Panc1 (cell line): ENCODE measurements at regions not wholly inside any gene's neighbourhood (a gene's known extent, or its start where the extent isn't known, plus 50 kb on each side); places are given as distances from the start of the nearest gene placed in this dataset.

Experiments used
- ATAC-seq: fragments of 200-7000 bp; cut with Tn5 transposase; 2 replicates; pipeline ENCODE4 v1.9.1; 2020; ENCODE audit warnings: mild to moderate bottlenecking, moderate library complexity
- BruUV-seq: library from RNA; stranded (reverse); fragments of 400-500 nt; replicated peaks from 2 replicates; lab custom pipeline; 2021; lab: Mats Ljungman, UMichigan
- CTCF ChIA-PET: fragments of 300-600 bp; sonication (Branson Sonifier 250); formaldehyde crosslinking; loops from one replicate; lab custom pipeline; 2022; ENCODE audit warnings: antibody characterized with exemption; lab: Charles Lee
- POLR2A ChIA-PET: fragments of 300-600 bp; sonication (Branson Sonifier 250); formaldehyde crosslinking; loops from one replicate; lab custom pipeline; 2022; ENCODE audit warnings: antibody characterized with exemption; lab: Charles Lee
- DNase-seq: peaks from one replicate; pipeline ENCODE4 v3.0.0-alpha.2; 2010; ENCODE audit warnings: low read depth, low spot score
- H3K27ac ChIP-seq: 2 replicates; pipeline ENCODE4 v1.5.1; 2011; ENCODE audit warnings: mild to moderate bottlenecking, low read length, inconsistent platforms
- H3K27me3 ChIP-seq: fragments of 200-500 bp; sonication (Bioruptor generic); 2 replicates; pipeline ENCODE4 v1.6.0; 2014; ENCODE audit warnings: low read length, inconsistent platforms; ENCODE audit not compliant: control insufficient read depth, insufficient read depth
- H3K36me3 ChIP-seq: fragments of 200-500 bp; sonication (Bioruptor generic); 2 replicates; pipeline ENCODE4 v1.5.1; 2014; ENCODE audit warnings: inconsistent platforms, mild to moderate bottlenecking, low read length, moderate library complexity; ENCODE audit not compliant: control insufficient read depth, insufficient read depth
- H3K4me1 ChIP-seq: 2 replicates; pipeline ENCODE4 v1.5.1; 2011; ENCODE audit warnings: inconsistent platforms, mild to moderate bottlenecking, low read length, moderate library complexity; ENCODE audit not compliant: control insufficient read depth, insufficient read depth
- H3K4me3 ChIP-seq, 2 experiments: 2 replicates each; pipeline ENCODE4 v1.5.1; 2011 to 2012; ENCODE audit warnings: low read depth in 2 of 2, low read length in 2 of 2, mild to moderate bottlenecking in 2 of 2, inconsistent platforms in 1 of 2, moderate library complexity in 1 of 2
- H3K9me3 ChIP-seq: fragments of 200-500 bp; sonication (Bioruptor generic); 2 replicates; pipeline ENCODE4 v1.5.1; 2014; ENCODE audit warnings: low read depth, mild to moderate bottlenecking, inconsistent platforms, low read length, moderate library complexity; ENCODE audit not compliant: control insufficient read depth, insufficient read depth
- POLR2AphosphoS5 ChIP-seq: IDR thresholded peaks from 2 replicates; pipeline ENCODE4 v1.6.1; 2012; ENCODE audit warnings: mild to moderate bottlenecking, low read depth, low read length, moderate library complexity
- SIN3A ChIP-seq: IDR thresholded peaks from 2 replicates; pipeline ENCODE4 v1.6.1; 2012; ENCODE audit warnings: low read depth, mild to moderate bottlenecking, low read length, moderate library complexity, borderline replicate concordance; ENCODE audit not compliant: insufficient read depth
- TCF7L2 ChIP-seq: IDR thresholded peaks from 2 replicates; pipeline ENCODE4 v1.6.1; 2011; ENCODE audit warnings: mild to moderate bottlenecking, low read depth, low read length, inconsistent platforms
- in situ Hi-C: cut with HindIII; loops from 2 replicates; pipeline ENCODE4 v1.10.0; 2016; ENCODE audit warnings: low sequenced_read_pairs, low pct_unique_long_range_greater_than_20kb
- intact Hi-C: fragments of 100-400 bp; cut with micrococcal nuclease; formaldehyde crosslinking; loops from one replicate; pipeline ENCODE4 v1.10.0; 2022; ENCODE audit not compliant: unreplicated experiment
- TF ChIP-seq, protein P1 (sequence below): fragments of 450-650 bp; IDR thresholded peaks from 2 replicates; pipeline ENCODE4 v1.5.1; 2017; ENCODE audit warnings: mild to moderate bottlenecking
- TF ChIP-seq, protein P2 (sequence below), 2 experiments: IDR thresholded peaks; 2 replicates each; pipeline ENCODE4 v1.6.1; 2011 to 2012; ENCODE audit warnings: low read depth in 2 of 2, control low read depth in 1 of 2, low read length in 1 of 2, mild to moderate bottlenecking in 1 of 2, moderate library complexity in 1 of 2; ENCODE audit not compliant: insufficient read depth in 1 of 2

DNA sequence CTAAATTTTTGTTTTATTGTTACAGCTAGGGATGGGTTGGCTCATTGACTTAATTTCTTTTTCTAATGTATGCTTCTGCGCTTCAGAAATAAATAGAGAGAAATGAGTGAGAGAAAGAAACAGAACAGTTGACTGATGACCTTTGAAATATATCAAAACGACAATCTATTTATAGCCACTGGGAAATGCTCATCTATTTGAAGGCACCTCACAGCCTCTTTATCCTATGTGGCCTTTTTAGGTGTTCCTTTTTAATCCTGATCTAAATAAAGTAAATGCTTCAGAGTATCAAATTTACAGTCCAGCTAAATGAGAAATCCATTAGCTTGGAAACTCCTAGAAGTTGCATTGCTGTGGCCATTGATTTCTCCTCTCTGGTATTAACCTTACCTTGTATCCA, 943.5 kb upstream of the CITED2 start:
- Histone ChIP-seq H3K27ac (no peak overlapping the region), H3K9me3 (no peaks in the 10 kb centered on the region), H3K27me3 (no peaks in the 10 kb centered on the region), H3K4me1 (peaks cover 4% of the 10 kb centered on the region; the same call in 1 of the 2 replicates), H3K4me3 (no peak overlapping the region), H3K36me3 (no peaks in the 10 kb centered on the region)
- ChIA-PET POLR2A (no interaction called here), CTCF (no interaction called here)
- no peak for TF ChIP-seq POLR2AphosphoS5
- TF ChIP-seq, protein P1, sequence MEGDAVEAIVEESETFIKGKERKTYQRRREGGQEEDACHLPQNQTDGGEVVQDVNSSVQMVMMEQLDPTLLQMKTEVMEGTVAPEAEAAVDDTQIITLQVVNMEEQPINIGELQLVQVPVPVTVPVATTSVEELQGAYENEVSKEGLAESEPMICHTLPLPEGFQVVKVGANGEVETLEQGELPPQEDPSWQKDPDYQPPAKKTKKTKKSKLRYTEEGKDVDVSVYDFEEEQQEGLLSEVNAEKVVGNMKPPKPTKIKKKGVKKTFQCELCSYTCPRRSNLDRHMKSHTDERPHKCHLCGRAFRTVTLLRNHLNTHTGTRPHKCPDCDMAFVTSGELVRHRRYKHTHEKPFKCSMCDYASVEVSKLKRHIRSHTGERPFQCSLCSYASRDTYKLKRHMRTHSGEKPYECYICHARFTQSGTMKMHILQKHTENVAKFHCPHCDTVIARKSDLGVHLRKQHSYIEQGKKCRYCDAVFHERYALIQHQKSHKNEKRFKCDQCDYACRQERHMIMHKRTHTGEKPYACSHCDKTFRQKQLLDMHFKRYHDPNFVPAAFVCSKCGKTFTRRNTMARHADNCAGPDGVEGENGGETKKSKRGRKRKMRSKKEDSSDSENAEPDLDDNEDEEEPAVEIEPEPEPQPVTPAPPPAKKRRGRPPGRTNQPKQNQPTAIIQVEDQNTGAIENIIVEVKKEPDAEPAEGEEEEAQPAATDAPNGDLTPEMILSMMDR, result no peak
- TF ChIP-seq TCF7L2, result no peak
- no peak for TF ChIP-seq SIN3A
- TF ChIP-seq, protein P2, sequence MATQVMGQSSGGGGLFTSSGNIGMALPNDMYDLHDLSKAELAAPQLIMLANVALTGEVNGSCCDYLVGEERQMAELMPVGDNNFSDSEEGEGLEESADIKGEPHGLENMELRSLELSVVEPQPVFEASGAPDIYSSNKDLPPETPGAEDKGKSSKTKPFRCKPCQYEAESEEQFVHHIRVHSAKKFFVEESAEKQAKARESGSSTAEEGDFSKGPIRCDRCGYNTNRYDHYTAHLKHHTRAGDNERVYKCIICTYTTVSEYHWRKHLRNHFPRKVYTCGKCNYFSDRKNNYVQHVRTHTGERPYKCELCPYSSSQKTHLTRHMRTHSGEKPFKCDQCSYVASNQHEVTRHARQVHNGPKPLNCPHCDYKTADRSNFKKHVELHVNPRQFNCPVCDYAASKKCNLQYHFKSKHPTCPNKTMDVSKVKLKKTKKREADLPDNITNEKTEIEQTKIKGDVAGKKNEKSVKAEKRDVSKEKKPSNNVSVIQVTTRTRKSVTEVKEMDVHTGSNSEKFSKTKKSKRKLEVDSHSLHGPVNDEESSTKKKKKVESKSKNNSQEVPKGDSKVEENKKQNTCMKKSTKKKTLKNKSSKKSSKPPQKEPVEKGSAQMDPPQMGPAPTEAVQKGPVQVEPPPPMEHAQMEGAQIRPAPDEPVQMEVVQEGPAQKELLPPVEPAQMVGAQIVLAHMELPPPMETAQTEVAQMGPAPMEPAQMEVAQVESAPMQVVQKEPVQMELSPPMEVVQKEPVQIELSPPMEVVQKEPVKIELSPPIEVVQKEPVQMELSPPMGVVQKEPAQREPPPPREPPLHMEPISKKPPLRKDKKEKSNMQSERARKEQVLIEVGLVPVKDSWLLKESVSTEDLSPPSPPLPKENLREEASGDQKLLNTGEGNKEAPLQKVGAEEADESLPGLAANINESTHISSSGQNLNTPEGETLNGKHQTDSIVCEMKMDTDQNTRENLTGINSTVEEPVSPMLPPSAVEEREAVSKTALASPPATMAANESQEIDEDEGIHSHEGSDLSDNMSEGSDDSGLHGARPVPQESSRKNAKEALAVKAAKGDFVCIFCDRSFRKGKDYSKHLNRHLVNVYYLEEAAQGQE (IDR thresholded peaks at IDR 0.05; ENCODE audit: insufficient read depth in 1 of 2, low read depth in 2 of 2, low read length in 1 of 2), result no peak
- no peak for DNase-seq
- in situ Hi-C loops, result no loop called here
- intact Hi-C loops, result no loop called here
- BruUV-seq, result no TSS peak
- ATAC-seq, result no peak

DNA sequence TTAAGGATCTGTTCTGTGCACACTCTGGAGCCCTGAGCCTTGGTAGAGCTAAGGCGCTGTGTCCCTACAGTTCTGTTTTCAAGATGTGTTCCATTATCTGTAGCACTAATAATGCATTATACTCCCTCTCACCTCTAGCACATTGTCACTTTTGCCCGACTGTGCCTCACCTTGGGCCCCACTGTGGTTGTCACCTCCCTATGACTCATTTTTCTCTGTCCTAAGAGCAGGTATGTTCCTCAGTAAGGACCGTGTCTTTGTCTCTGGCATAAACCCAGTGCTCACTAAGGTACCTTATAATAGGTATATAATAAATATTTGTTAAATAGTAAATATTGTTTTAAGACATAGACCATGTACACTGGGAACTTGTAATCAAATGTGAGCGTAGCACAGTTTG, 942.5 kb upstream of the CITED2 start:
- no TSS peak for BruUV-seq
- intact Hi-C loops, result no loop called here
- DNase-seq (no peak), ATAC-seq (no peak)
- H3K36me3 ChIP-seq, result no peaks in the 10 kb centered on the region
- H3K4me3 ChIP-seq, result no peak overlapping the region
- TF ChIP-seq, protein P1, result no peak
- no peak for TF ChIP-seq SIN3A
- TF ChIP-seq, protein P2 (IDR thresholded peaks at IDR 0.05; ENCODE audit: insufficient read depth in 1 of 2, low read depth in 2 of 2, low read length in 1 of 2), result no peak
- TF ChIP-seq TCF7L2, result no peak
- no peak for TF ChIP-seq POLR2AphosphoS5
- in situ Hi-C loops, result no loop called here
- ChIA-PET CTCF (no interaction called here), POLR2A (no interaction called here)
- H3K27me3 ChIP-seq, result no peaks in the 10 kb centered on the region
- no peaks in the 10 kb centered on the region for H3K9me3 ChIP-seq
- H3K4me1 ChIP-seq, result peaks cover 4% of the 10 kb centered on the region; the same call in 1 of the 2 replicates
- H3K27ac ChIP-seq, result no peak overlapping the region
